Keratinocyte (primary cell): ENCODE measurements at regions not wholly inside any gene's neighbourhood (a gene's known extent, or its start where the extent isn't known, plus 50 kb on each side); places are given as distances from the start of the nearest gene placed in this dataset.

Experiments
- DNase-seq: peaks from one replicate; pipeline ENCODE4 v3.0.0-alpha.2; 2011; ENCODE audit warnings: low read depth, missing footprints, low spot score
- FAIRE-seq: peaks from 2 replicates; lab custom pipeline; 2011; peaks lifted over from hg19 to GRCh38; lab: Jason Lieb, UNC
- H2AFZ ChIP-seq: 2 replicates; pipeline ENCODE4 v1.6.0; 2012; ENCODE audit warnings: low read length, control low read depth, inconsistent platforms; ENCODE audit not compliant: control insufficient read depth
- H3K27ac ChIP-seq: 2 replicates; pipeline ENCODE4 v1.5.1; 2011; ENCODE audit warnings: low read length; ENCODE audit not compliant: control insufficient read depth, insufficient read depth
- H3K27me3 ChIP-seq: 3 replicates; pipeline ENCODE4 v1.6.0; 2011; ENCODE audit warnings: low read length; ENCODE audit not compliant: control insufficient read depth, insufficient read depth; ENCODE audit errors: extremely low read depth
- H3K36me3 ChIP-seq, 2 experiments: 2 replicates in 1 of 2; 3 replicates in 1 of 2; pipeline ENCODE4 v1.5.1; 2011; ENCODE audit warnings: low read length in 2 of 2, mild to moderate bottlenecking in 1 of 2; ENCODE audit not compliant: control insufficient read depth in 2 of 2, insufficient read depth in 2 of 2; ENCODE audit errors: extremely low read depth in 1 of 2
- H3K4me1 ChIP-seq: 3 replicates; pipeline ENCODE4 v1.5.1; 2011; ENCODE audit warnings: low read length; ENCODE audit not compliant: control insufficient read depth, insufficient read depth; ENCODE audit errors: extremely low read depth
- H3K4me2 ChIP-seq: 3 replicates; pipeline ENCODE4 v1.6.0; 2011; ENCODE audit warnings: low read depth, low read length; ENCODE audit not compliant: control insufficient read depth, insufficient read depth; ENCODE audit errors: extremely low read depth
- H3K4me3 ChIP-seq, 3 experiments: fragments of 200-600 bp in 1 of 3; sonication (generic) in 1 of 3; 2 replicates in 2 of 3; 3 replicates in 1 of 3; pipeline ENCODE4 v1.5.1; 2011 to 2016; ENCODE audit warnings: low read length in 3 of 3, mild to moderate bottlenecking in 3 of 3, control low read depth in 2 of 3, inconsistent platforms in 1 of 3, low read depth in 1 of 3, mixed read lengths in 1 of 3, mixed run types in 1 of 3, moderate library complexity in 1 of 3; ENCODE audit not compliant: control insufficient read depth in 2 of 3, insufficient read depth in 2 of 3; ENCODE audit errors: extremely low read depth in 1 of 3
- H3K79me2 ChIP-seq: 2 replicates; pipeline ENCODE4 v1.6.0; 2012; ENCODE audit warnings: low read length; ENCODE audit not compliant: control insufficient read depth, insufficient read depth
- H3K9ac ChIP-seq: 3 replicates; pipeline ENCODE4 v1.6.0; 2011; ENCODE audit warnings: low read length; ENCODE audit not compliant: control insufficient read depth, insufficient read depth; ENCODE audit errors: extremely low read depth
- H3K9me1 ChIP-seq: 3 replicates; pipeline ENCODE4 v1.6.0; 2011; ENCODE audit warnings: low read length; ENCODE audit not compliant: control insufficient read depth, insufficient read depth; ENCODE audit errors: extremely low read depth
- H3K9me3 ChIP-seq: 2 replicates; pipeline ENCODE4 v1.5.1; 2012; ENCODE audit warnings: low read depth, low read length; ENCODE audit not compliant: control insufficient read depth
- H4K20me1 ChIP-seq: 3 replicates; pipeline ENCODE4 v1.6.0; 2011; ENCODE audit warnings: low read length; ENCODE audit not compliant: control insufficient read depth, insufficient read depth; ENCODE audit errors: extremely low read depth
- CTCF ChIP-seq, 3 experiments: IDR thresholded peaks in 1 of 3; conservative IDR thresholded peaks in 1 of 3; optimal IDR thresholded peaks in 1 of 3; 2 replicates in 2 of 3; 3 replicates in 1 of 3; pipeline versions ENCODE3 to v1.5.1; 2011; ENCODE audit warnings: low read length in 3 of 3, mild to moderate bottlenecking in 3 of 3, moderate library complexity in 2 of 3, control low read depth in 1 of 3, inconsistent platforms in 1 of 3; ENCODE audit not compliant: insufficient read depth in 2 of 3; ENCODE audit errors: extremely low read depth in 1 of 3
- EZH2 ChIP-seq: IDR thresholded peaks from one replicate; pipeline ENCODE4 v1.6.1; 2012; ENCODE audit warnings: inconsistent platforms, mild to moderate bottlenecking, low read length, moderate library complexity
- dilution Hi-C: fragments of 300-500 bp; cut with MboI; formaldehyde crosslinking; loops from one replicate; pipeline ENCODE4 v1.7.0; 2020; ENCODE audit warnings: low sequenced_read_pairs; ENCODE audit not compliant: extremely low pct_ligation_motif_present

GRCh38 chr3:194772241-194773000 lies 86.7 kb downstream of the FAM43A start:
- Histone ChIP-seq H3K9ac (no peak overlapping the region), H3K4me3 (peak overlapping the region in 2 of 3 experiments; percentile 19 to 34), H3K27ac (peak overlapping the region; percentile 6), H3K36me3 (no peaks in the 10 kb centered on the region), H3K4me2 (peak overlapping the region; percentile 72), H3K79me2 (no peaks in the 10 kb centered on the region), H3K9me1 (peaks cover 5% of the 10 kb centered on the region), H2AFZ (peak overlapping the region; percentile 38), H3K27me3 (no peaks in the 10 kb centered on the region), H3K9me3 (no peaks in the 10 kb centered on the region), H3K4me1 (peaks cover 34% of the 10 kb centered on the region), H4K20me1 (no peaks in the 10 kb centered on the region)
- DNase-seq (peak; percentile 56), FAIRE-seq (peak; percentile 83)
- no peak for TF ChIP-seq EZH2
- peak in 1 of 3 experiments; percentile 25 for TF ChIP-seq CTCF (optimal IDR thresholded peaks at IDR 0.05 in 1 of 3, IDR thresholded peaks at IDR 0.05 in 1 of 3, conservative IDR thresholded peaks at IDR 0.05 in 1 of 3; ENCODE audit: extremely low read depth in 1 of 3, insufficient read depth in 2 of 3, low read length in 3 of 3)
- dilution Hi-C loops: no loop called here

GRCh38 chr3:194773216-194773615 lies 87.5 kb downstream of the FAM43A start:
- Histone ChIP-seq H3K4me3 (peak overlapping the region in 2 of 3 experiments; percentile 19 to 34), H3K27me3 (no peaks in the 10 kb centered on the region), H3K36me3 (no peaks in the 10 kb centered on the region), H2AFZ (peak overlapping the region; percentile 38), H3K27ac (peak overlapping the region; percentile 3), H3K79me2 (no peaks in the 10 kb centered on the region), H3K9me1 (peaks cover 5% of the 10 kb centered on the region), H3K4me1 (peaks cover 34% of the 10 kb centered on the region), H3K9ac (peak overlapping the region; percentile 19), H4K20me1 (no peaks in the 10 kb centered on the region), H3K4me2 (peak overlapping the region; percentile 72), H3K9me3 (no peaks in the 10 kb centered on the region)
- FAIRE-seq (peak; percentile 89), DNase-seq (no peak)
- dilution Hi-C loops: no loop called here
- TF ChIP-seq CTCF (optimal IDR thresholded peaks at IDR 0.05 in 1 of 3, IDR thresholded peaks at IDR 0.05 in 1 of 3, conservative IDR thresholded peaks at IDR 0.05 in 1 of 3; ENCODE audit: extremely low read depth in 1 of 3, insufficient read depth in 2 of 3, low read length in 3 of 3) (no peak), EZH2 (no peak)
